ENCODE measurements at regions not wholly inside any gene's neighbourhood (a gene's known extent, or its start where the extent isn't known, plus 50 kb on each side); places are given as distances from the start of the nearest gene placed in this dataset.

DNA sequence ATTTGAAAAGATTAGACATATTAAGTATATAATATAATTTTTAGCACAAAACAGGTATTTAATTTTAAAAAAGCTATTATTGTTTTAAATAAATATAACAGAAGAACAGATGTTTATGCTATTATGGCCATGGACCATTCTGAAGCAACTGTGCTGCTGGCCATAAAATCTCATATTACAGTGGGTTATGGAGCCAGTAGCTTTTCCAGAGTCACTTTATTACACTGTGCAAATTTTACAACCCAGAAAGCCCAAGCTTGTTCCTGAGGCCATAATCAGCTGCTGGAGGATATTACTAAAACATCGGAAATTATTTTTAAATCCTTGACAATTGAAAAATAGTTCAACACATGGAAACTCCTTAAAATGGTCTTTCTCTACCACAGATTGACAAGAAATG, 557.3 kb upstream of the KCNMB2 start:
- no peaks in the 10 kb centered on the region for H3K9me3 ChIP-seq

DNA sequence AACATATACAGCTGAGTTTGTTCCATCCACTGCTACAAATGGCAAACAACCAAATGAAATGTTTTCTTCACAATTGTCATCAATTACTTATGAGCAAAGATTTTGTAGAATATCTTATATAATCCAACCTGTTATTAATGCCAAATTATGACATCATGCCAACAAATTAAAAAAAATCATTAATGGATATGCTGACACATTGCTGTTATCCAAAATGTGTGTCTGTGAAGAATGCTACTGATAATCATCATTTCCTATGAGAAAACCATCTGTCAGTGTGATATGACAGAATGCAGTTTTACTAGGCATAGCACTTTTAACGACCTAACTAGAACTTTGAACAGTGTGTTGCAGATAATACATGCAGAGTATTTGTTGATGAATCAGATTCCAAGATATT, 556.5 kb upstream of the KCNMB2 start:
- Histone ChIP-seq H3K27ac (no peak overlapping the region), H3K36me3 (no peaks in the 10 kb centered on the region), H3K9me3 (no peaks in the 10 kb centered on the region), H3K4me1 (no peaks in the 10 kb centered on the region), H3K27me3 (no peaks in the 10 kb centered on the region), H3K4me3 (no peak overlapping the region)
- no peak for TF ChIP-seq POLR2AphosphoS5 (IDR thresholded peaks at IDR 0.05)
- TF ChIP-seq, protein P1, sequence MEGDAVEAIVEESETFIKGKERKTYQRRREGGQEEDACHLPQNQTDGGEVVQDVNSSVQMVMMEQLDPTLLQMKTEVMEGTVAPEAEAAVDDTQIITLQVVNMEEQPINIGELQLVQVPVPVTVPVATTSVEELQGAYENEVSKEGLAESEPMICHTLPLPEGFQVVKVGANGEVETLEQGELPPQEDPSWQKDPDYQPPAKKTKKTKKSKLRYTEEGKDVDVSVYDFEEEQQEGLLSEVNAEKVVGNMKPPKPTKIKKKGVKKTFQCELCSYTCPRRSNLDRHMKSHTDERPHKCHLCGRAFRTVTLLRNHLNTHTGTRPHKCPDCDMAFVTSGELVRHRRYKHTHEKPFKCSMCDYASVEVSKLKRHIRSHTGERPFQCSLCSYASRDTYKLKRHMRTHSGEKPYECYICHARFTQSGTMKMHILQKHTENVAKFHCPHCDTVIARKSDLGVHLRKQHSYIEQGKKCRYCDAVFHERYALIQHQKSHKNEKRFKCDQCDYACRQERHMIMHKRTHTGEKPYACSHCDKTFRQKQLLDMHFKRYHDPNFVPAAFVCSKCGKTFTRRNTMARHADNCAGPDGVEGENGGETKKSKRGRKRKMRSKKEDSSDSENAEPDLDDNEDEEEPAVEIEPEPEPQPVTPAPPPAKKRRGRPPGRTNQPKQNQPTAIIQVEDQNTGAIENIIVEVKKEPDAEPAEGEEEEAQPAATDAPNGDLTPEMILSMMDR (IDR thresholded peaks at IDR 0.05) = no peak
- no peak for TF ChIP-seq POLR2A (IDR thresholded peaks at IDR 0.05)
- no peak for DNase-seq (ENCODE audit: low spot score in 2 of 2)
- intact Hi-C loops (cut with DNase I; ENCODE audit: low total_unique reads) = no loop called here

More for the DNA sequence above, 557.3 kb upstream of the KCNMB2 start:
- TF ChIP-seq POLR2AphosphoS5 (IDR thresholded peaks at IDR 0.05) = no peak
- Histone ChIP-seq H3K4me3 (no peak overlapping the region), H3K36me3 (no peaks in the 10 kb centered on the region), H3K4me1 (no peaks in the 10 kb centered on the region), H3K27ac (no peak overlapping the region), H3K27me3 (no peaks in the 10 kb centered on the region)
- DNase-seq (ENCODE audit: low spot score in 2 of 2) = no peak
- intact Hi-C loops (cut with DNase I; ENCODE audit: low total_unique reads) = no loop called here

DNA sequence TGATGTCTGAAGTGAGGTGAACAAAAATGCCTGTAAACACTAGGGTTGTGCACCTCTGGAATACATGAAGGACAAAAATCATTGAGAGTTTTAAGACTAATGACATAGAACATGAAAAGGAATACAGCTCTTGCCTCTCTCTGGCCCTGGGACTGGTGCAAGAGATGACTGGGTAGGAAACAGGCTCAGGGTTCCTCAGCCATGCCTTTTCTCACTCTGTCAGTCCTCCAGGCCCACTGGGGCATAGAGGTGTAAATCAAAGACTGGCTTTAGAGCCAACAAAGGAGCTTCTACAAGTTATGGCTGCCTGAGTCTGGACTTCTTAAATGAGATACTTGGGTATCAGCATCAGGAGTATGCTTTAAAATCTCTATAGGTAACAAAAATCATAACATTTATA, 554.7 kb upstream of the KCNMB2 start:
- TF ChIP-seq, protein P1 (IDR thresholded peaks at IDR 0.05) = no peak
- TF ChIP-seq POLR2AphosphoS5 (IDR thresholded peaks at IDR 0.05) (no peak), POLR2A (IDR thresholded peaks at IDR 0.05) (no peak)
- no peaks in the 10 kb centered on the region for H3K27me3 ChIP-seq
- H3K4me3 ChIP-seq = no peak overlapping the region
- intact Hi-C loops (cut with DNase I; ENCODE audit: low total_unique reads) = no loop called here
- no peaks in the 10 kb centered on the region for H3K9me3 ChIP-seq
- no peaks in the 10 kb centered on the region for H3K4me1 ChIP-seq
- no peaks in the 10 kb centered on the region for H3K36me3 ChIP-seq
- no peak overlapping the region for H3K27ac ChIP-seq
- no peak for DNase-seq (ENCODE audit: low spot score in 2 of 2)

DNA sequence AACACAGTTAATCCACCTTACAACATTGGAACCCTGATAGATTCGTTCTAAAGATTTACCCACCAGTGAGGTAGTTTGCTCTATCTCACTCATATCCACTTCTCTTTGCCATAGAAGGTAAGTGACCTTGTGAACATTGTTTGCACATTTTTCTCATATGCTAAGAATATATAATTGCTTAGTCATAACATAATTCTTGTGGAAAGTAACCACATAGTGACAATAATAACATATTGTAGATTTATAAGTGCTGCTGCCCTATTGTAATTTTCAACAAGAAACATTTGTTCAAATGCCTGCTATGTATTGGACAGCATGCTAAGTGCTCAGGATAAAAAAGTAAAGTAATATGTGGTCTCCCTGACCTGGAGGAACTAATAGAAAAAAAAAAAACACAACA, 554.2 kb upstream of the KCNMB2 start:
- Histone ChIP-seq H3K27me3 (no peaks in the 10 kb centered on the region), H3K36me3 (no peaks in the 10 kb centered on the region), H3K9me3 (no peaks in the 10 kb centered on the region), H3K27ac (no peak overlapping the region), H3K4me3 (no peak overlapping the region), H3K4me1 (no peaks in the 10 kb centered on the region)
- intact Hi-C loops (cut with DNase I; ENCODE audit: low total_unique reads) = no loop called here
- TF ChIP-seq POLR2AphosphoS5 (IDR thresholded peaks at IDR 0.05) = no peak
- TF ChIP-seq POLR2A (IDR thresholded peaks at IDR 0.05) = no peak
- TF ChIP-seq, protein P1 (IDR thresholded peaks at IDR 0.05) = no peak
- DNase-seq (ENCODE audit: low spot score in 2 of 2) = no peak

DNA sequence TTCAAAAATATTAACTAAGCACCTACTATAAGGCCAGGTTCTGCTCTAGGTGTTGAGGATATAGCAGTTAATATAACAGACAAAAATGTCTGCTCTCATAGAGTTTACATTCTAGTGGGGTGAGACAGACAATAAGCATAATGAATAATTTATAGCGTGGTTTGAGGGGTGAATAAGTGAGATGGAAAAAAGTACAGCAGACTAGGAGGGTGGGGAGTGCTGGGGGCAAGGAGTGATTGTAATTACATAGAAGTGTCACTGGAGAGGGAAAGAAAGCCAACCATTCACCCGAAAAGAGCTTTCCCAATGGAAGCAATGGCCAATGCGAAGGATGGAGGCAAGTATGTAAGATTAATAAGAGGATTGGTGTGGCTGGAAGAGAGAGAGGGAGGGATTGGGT, 552.9 kb upstream of the KCNMB2 start:
- intact Hi-C loops (cut with DNase I; ENCODE audit: low total_unique reads) = no loop called here
- H3K27me3 ChIP-seq = no peaks in the 10 kb centered on the region
- TF ChIP-seq, protein P1 (IDR thresholded peaks at IDR 0.05) = no peak
- no peak for TF ChIP-seq POLR2A (IDR thresholded peaks at IDR 0.05)
- TF ChIP-seq POLR2AphosphoS5 (IDR thresholded peaks at IDR 0.05) = no peak
- no peak overlapping the region for H3K4me3 ChIP-seq
- no peak overlapping the region for H3K27ac ChIP-seq
- H3K36me3 ChIP-seq = no peaks in the 10 kb centered on the region
- no peaks in the 10 kb centered on the region for H3K9me3 ChIP-seq
- H3K4me1 ChIP-seq = no peaks in the 10 kb centered on the region
- DNase-seq (ENCODE audit: low spot score in 2 of 2) = no peak

Data from breast epithelium (tissue), 4 donors.